Ishikawa (cell line): ENCODE measurements at regions not wholly inside any gene's neighbourhood (a gene's known extent, or its start where the extent isn't known, plus 50 kb on each side); places are given as distances from the start of the nearest gene placed in this dataset.

Experiments
- CEBPB ChIP-seq: IDR thresholded peaks from 2 replicates; pipeline ENCODE4 v1.6.1; 2012
- CREB1 ChIP-seq: IDR thresholded peaks from 2 replicates; pipeline ENCODE4 v1.6.1; 2012; ENCODE audit warnings: low read depth
- EGR1 ChIP-seq: IDR thresholded peaks from 2 replicates; pipeline ENCODE4 v1.6.1; 2012
- EP300 ChIP-seq: IDR thresholded peaks from 2 replicates; pipeline ENCODE4 v1.6.1; 2012; ENCODE audit warnings: borderline replicate concordance
- FOXM1 ChIP-seq: IDR thresholded peaks from 2 replicates; pipeline ENCODE4 v1.6.1; 2012; ENCODE audit warnings: low read depth, borderline replicate concordance
- MAX ChIP-seq: IDR thresholded peaks from 2 replicates; pipeline ENCODE4 v1.6.1; 2012
- NFIC ChIP-seq: IDR thresholded peaks from 2 replicates; pipeline ENCODE4 v1.6.1; 2012
- RAD21 ChIP-seq: IDR thresholded peaks from 2 replicates; pipeline ENCODE4 v1.6.1; 2012; ENCODE audit warnings: low read depth
- REST ChIP-seq: IDR thresholded peaks from 2 replicates; pipeline ENCODE4 v1.6.1; 2012; ENCODE audit warnings: low read depth, mild to moderate bottlenecking
- TAF1 ChIP-seq: IDR thresholded peaks from 2 replicates; pipeline ENCODE4 v1.6.1; 2012; ENCODE audit warnings: low read depth, mild to moderate bottlenecking
- TCF12 ChIP-seq: IDR thresholded peaks from 2 replicates; pipeline ENCODE4 v1.6.1; 2012; ENCODE audit warnings: low read depth
- TEAD4 ChIP-seq: IDR thresholded peaks from 2 replicates; pipeline ENCODE4 v1.6.1; 2012
- USF1 ChIP-seq: IDR thresholded peaks from 2 replicates; pipeline ENCODE4 v1.6.1; 2012
- YY1 ChIP-seq: IDR thresholded peaks from 2 replicates; pipeline ENCODE4 v1.6.1; 2012; ENCODE audit warnings: low read depth
- ZBTB7A ChIP-seq: IDR thresholded peaks from 2 replicates; pipeline ENCODE4 v1.6.1; 2012; ENCODE audit warnings: low read depth

GRCh38 chr11:123272565-123272964, 77.5 kb upstream of the CLMP start:
- TF ChIP-seq USF1 = no peak
- no peak for TF ChIP-seq EGR1
- TF ChIP-seq CREB1 = no peak
- TF ChIP-seq TAF1 = no peak
- no peak for TF ChIP-seq FOXM1
- no peak for TF ChIP-seq NFIC
- no peak for TF ChIP-seq YY1
- no peak for TF ChIP-seq REST
- TF ChIP-seq CEBPB = no peak
- no peak for TF ChIP-seq TEAD4
- no peak for TF ChIP-seq ZBTB7A
- no peak for TF ChIP-seq MAX
- no peak for TF ChIP-seq EP300

- TF ChIP-seq YY1 (no peak), EGR1 (no peak), MAX (no peak), EP300 (no peak), TAF1 (no peak), CREB1 (no peak), CEBPB (no peak), FOXM1 (no peak), NFIC (no peak), USF1 (no peak), REST (no peak), ZBTB7A (no peak)
These were observed 73.1 kb upstream of the CLMP start for GRCh38 chr11:123268156-123268555.

GRCh38 chr11:123265951-123266350, 70.9 kb upstream of the CLMP start:
- no peak for TF ChIP-seq TAF1
- no peak for TF ChIP-seq NFIC
- TF ChIP-seq YY1 = no peak
- TF ChIP-seq FOXM1 = no peak
- no peak for TF ChIP-seq TCF12
- no peak for TF ChIP-seq RAD21
- TF ChIP-seq EGR1 = no peak
- TF ChIP-seq REST = no peak
- TF ChIP-seq TEAD4 = no peak
- no peak for TF ChIP-seq CREB1
- no peak for TF ChIP-seq ZBTB7A
- no peak for TF ChIP-seq EP300
- TF ChIP-seq MAX = no peak
- TF ChIP-seq USF1 = no peak
- TF ChIP-seq CEBPB = no peak

- TF ChIP-seq REST (no peak), RAD21 (no peak), EP300 (no peak), CREB1 (no peak), CEBPB (no peak)
These were observed 69.4 kb upstream of the CLMP start for GRCh38 chr11:123264431-123264780.
